ENCODE measurements at regions not wholly inside any gene's neighbourhood (a gene's known extent, or its start where the extent isn't known, plus 50 kb on each side); places are given as distances from the start of the nearest gene placed in this dataset.
A peak's percentile ranks its signal among the peaks of the same experiment; 100 is the strongest.

- H3K4me3 ChIP-seq (ENCODE audit: low read length), result no peak overlapping the region
- no peak for TF ChIP-seq CTCF (conservative IDR thresholded peaks at IDR 0.05; ENCODE audit: low read length)
- DNase-seq (ENCODE audit: low read depth), result peak; percentile 87
Measured at GRCh38 chr14:58876608-58877007, 238.8 kb downstream of the DACT1 start.

DNA sequence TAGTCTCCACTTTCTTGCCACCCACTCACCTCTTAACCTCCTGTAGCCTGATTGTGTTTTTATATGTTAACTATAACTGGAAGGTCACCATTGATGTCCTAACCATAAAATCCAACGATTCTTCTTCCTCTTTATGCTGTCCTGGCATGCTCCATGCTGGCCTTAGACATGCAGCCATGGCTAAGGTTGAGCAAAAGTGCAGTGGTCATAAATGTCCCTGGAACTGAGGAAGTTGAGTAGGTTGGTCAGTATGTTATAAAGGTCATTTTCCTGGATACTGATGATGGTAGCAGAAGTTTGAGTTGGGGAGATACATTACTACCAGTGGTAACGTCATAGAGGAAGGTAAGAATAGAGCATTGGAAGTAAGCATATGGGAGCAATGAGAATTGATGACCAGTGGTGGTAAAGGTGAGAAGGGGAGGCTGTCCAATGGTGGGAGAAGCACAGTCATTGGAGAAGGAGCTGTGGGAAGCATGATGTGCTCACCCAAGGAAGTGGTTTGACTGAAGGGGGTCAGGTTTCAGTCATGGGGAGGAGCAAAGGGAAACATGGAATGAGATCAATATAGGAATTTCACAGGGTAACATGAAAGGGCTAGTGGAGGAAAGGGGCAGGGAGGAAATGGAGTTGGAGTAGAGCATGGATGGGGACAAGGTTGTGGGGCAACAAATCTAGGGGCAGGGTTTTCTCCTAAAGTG, 240.8 kb downstream of the DACT1 start:
- no peak overlapping the region for H3K4me3 ChIP-seq (ENCODE audit: low read length)
- no peak for DNase-seq (ENCODE audit: low read depth)
- no peak for TF ChIP-seq CTCF (conservative IDR thresholded peaks at IDR 0.05; ENCODE audit: low read length)

GRCh38 chr14:58881433-58881832, 243.7 kb downstream of the DACT1 start:
- H3K4me3 ChIP-seq (ENCODE audit: low read length), result no peak overlapping the region
- DNase-seq (ENCODE audit: low read depth), result no peak
- no peak for TF ChIP-seq CTCF (conservative IDR thresholded peaks at IDR 0.05; ENCODE audit: low read length)

GRCh38 chr14:58882577-58883018, 244.8 kb downstream of the DACT1 start:
- no peak overlapping the region for H3K4me3 ChIP-seq (ENCODE audit: low read length)
- no peak for TF ChIP-seq CTCF (conservative IDR thresholded peaks at IDR 0.05; ENCODE audit: low read length)
- DNase-seq (ENCODE audit: low read depth), result peak; percentile 97

DNA sequence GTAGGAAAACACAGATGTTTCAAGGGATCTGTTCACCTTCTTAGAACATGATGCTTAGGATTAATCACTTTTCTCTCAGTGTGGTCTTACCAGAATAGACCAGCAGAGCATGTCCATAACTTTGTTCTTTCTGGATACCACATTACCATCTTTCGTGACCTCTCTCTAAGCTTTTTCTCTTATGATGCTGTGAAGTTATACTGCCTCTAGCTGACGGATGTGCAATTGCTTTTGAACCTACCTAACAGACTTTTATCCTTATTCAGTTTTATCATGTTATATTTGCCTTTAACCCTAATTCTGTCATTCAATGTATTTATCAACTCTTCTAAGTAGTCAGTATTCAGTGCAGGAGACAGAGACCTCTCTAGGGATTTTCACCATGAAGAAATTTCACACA, 246.7 kb downstream of the DACT1 start:
- TF ChIP-seq CTCF (conservative IDR thresholded peaks at IDR 0.05; ENCODE audit: low read length), result peak; percentile 16
- no peak for DNase-seq (ENCODE audit: low read depth)
- no peak overlapping the region for H3K4me3 ChIP-seq (ENCODE audit: low read length)

- no peak overlapping the region for H3K4me3 ChIP-seq (ENCODE audit: low read length)
- TF ChIP-seq CTCF (conservative IDR thresholded peaks at IDR 0.05; ENCODE audit: low read length), result no peak
- DNase-seq (ENCODE audit: low read depth), result no peak
Measured at GRCh38 chr14:58887931-58888330, 250.2 kb downstream of the DACT1 start.

GRCh38 chr14:58898655-58899316, 261.0 kb downstream of the DACT1 start:
- DNase-seq (ENCODE audit: low read depth), result peak; percentile 96
- H3K4me3 ChIP-seq (ENCODE audit: low read length), result peak overlapping the region; percentile 11; the same call in 1 of the 2 replicates
- TF ChIP-seq CTCF (conservative IDR thresholded peaks at IDR 0.05; ENCODE audit: low read length), result no peak

Measured in AG10803 (cell line).